DND-41 (cell line): ENCODE measurements at regions not wholly inside any gene's neighbourhood (a gene's known extent, or its start where the extent isn't known, plus 50 kb on each side); places are given as distances from the start of the nearest gene placed in this dataset.
"Not testable (repeated sequence)": the region's sequence is repeated elsewhere in the genome, so short reads cannot be mapped to it uniquely, and the experiment has no call there.

Experiments
- ATAC-seq: fragments of 200-7000 bp; cut with Tn5 transposase; 3 replicates; pipeline ENCODE4 v1.9.1; 2021; ENCODE audit warnings: low read depth; ENCODE audit not compliant: insufficient read depth
- DNase-seq: peaks from one replicate; pipeline ENCODE4 v3.0.0-alpha.2; 2020
- H2AFZ ChIP-seq: 2 replicates; pipeline ENCODE4 v1.6.0; 2012; ENCODE audit warnings: low read depth, low read length
- H3K27ac ChIP-seq: 2 replicates; pipeline ENCODE4 v1.5.1; 2012; ENCODE audit warnings: low read length, inconsistent platforms
- H3K27me3 ChIP-seq: fragments of 200-600 bp; sonication (generic); 2 replicates; pipeline ENCODE4 v1.6.0; 2012; ENCODE audit warnings: low read length, mild to moderate bottlenecking, inconsistent platforms; ENCODE audit not compliant: insufficient read depth, poor library complexity
- H3K36me3 ChIP-seq: 2 replicates; pipeline ENCODE4 v1.5.1; 2012; ENCODE audit warnings: low read length, inconsistent platforms; ENCODE audit not compliant: insufficient read depth
- H3K4me1 ChIP-seq: 2 replicates; pipeline ENCODE4 v1.5.1; 2012; ENCODE audit warnings: mild to moderate bottlenecking, low read length; ENCODE audit not compliant: insufficient read depth
- H3K4me2 ChIP-seq: 2 replicates; pipeline ENCODE4 v1.6.0; 2012; ENCODE audit warnings: mild to moderate bottlenecking, moderate library complexity, low read length, inconsistent platforms; ENCODE audit not compliant: insufficient read depth
- H3K4me3 ChIP-seq, 2 experiments: fragments of 200-600 bp in 1 of 2; shearing (Covaris generic) in 1 of 2; 2 replicates each; pipeline ENCODE4 v1.5.1; 2012 to 2016; ENCODE audit warnings: inconsistent platforms in 2 of 2, low read length in 2 of 2, mild to moderate bottlenecking in 2 of 2, low read depth in 1 of 2, moderate library complexity in 1 of 2
- H3K79me2 ChIP-seq: 2 replicates; pipeline ENCODE4 v1.6.0; 2012; ENCODE audit warnings: low read length, inconsistent platforms; ENCODE audit not compliant: insufficient read depth
- H3K9ac ChIP-seq: 2 replicates; pipeline ENCODE4 v1.6.0; 2012; ENCODE audit warnings: low read depth, mild to moderate bottlenecking, inconsistent platforms, low read length, moderate library complexity
- H3K9me3 ChIP-seq: 2 replicates; pipeline ENCODE4 v1.5.1; 2012; ENCODE audit warnings: low read length, moderate library complexity, mild to moderate bottlenecking, inconsistent platforms; ENCODE audit not compliant: insufficient read depth, severe bottlenecking
- H4K20me1 ChIP-seq: 2 replicates; pipeline ENCODE4 v1.6.0; 2012; ENCODE audit warnings: low read length; ENCODE audit not compliant: insufficient read depth
- EZH2 ChIP-seq: IDR thresholded peaks from 3 replicates; pipeline ENCODE4 v1.6.1; 2012; ENCODE audit warnings: borderline replicate concordance, low read depth, mild to moderate bottlenecking, moderate library complexity, low read length, inconsistent platforms; ENCODE audit not compliant: severe bottlenecking
- TF ChIP-seq, protein P1 (sequence below): IDR thresholded peaks from 2 replicates; pipeline ENCODE4 v1.5.1; 2012; ENCODE audit warnings: borderline replicate concordance, low read length, moderate library complexity, mild to moderate bottlenecking; ENCODE audit not compliant: poor library complexity, severe bottlenecking; ENCODE audit errors: extremely low read depth

DNA sequence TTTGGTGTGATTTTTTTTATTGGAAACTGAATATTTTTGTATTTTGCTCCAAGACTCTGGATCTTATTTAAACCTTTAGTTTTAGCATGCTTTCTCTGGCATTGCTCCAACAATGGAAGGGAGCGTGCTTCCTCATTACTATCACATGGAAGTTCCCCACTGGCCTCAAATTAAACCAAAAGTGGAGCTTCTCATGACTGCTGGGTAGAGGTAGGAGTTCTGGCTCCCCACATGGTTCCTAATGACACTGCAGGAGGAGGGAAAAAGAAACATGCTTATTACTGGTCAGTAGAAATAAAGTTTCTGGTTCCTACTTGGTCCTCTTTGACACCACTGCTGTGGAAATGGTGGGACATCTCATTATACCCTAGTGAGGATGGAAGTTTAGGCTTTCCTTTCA lies 310.5 kb downstream of the PTGER3 start:
- no peak overlapping the region for H2AFZ ChIP-seq
- H3K4me3 ChIP-seq: no peak overlapping the region
- H3K4me1 ChIP-seq: no peaks in the 10 kb centered on the region
- no peak overlapping the region for H3K9ac ChIP-seq
- H3K27ac ChIP-seq: no peak overlapping the region
- DNase-seq (no peak), ATAC-seq (no peak)
- no peaks in the 10 kb centered on the region for H3K36me3 ChIP-seq
- no peak for TF ChIP-seq EZH2
- TF ChIP-seq, protein P1, sequence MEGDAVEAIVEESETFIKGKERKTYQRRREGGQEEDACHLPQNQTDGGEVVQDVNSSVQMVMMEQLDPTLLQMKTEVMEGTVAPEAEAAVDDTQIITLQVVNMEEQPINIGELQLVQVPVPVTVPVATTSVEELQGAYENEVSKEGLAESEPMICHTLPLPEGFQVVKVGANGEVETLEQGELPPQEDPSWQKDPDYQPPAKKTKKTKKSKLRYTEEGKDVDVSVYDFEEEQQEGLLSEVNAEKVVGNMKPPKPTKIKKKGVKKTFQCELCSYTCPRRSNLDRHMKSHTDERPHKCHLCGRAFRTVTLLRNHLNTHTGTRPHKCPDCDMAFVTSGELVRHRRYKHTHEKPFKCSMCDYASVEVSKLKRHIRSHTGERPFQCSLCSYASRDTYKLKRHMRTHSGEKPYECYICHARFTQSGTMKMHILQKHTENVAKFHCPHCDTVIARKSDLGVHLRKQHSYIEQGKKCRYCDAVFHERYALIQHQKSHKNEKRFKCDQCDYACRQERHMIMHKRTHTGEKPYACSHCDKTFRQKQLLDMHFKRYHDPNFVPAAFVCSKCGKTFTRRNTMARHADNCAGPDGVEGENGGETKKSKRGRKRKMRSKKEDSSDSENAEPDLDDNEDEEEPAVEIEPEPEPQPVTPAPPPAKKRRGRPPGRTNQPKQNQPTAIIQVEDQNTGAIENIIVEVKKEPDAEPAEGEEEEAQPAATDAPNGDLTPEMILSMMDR: no peak
- no peaks in the 10 kb centered on the region for H3K79me2 ChIP-seq
- no peak overlapping the region for H3K4me2 ChIP-seq
- H3K9me3 ChIP-seq: peaks cover 2% of the 10 kb centered on the region
- H4K20me1 ChIP-seq: no peaks in the 10 kb centered on the region
- no peaks in the 10 kb centered on the region for H3K27me3 ChIP-seq

DNA sequence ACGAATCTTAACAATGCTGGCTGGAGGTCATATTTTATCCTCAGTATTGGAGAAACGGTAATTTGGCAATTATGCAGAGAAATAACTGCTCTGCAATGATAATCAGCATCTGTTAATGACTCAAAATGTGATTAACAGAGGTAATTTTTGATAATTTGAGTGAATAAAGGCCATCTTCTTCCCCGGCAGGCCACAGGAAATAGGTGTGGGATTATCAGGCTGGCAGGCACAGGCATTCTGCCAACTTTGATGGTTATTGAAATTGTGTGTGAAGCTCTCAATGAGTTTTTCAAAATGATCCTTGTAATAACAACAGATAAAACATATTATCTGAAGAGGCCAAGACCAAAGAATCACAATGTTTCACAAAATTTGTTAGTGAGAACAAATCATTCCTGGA lies 309.0 kb downstream of the PTGER3 start:
- no peaks in the 10 kb centered on the region for H3K27me3 ChIP-seq
- TF ChIP-seq, protein P1: no peak
- no peak for TF ChIP-seq EZH2
- H3K9ac ChIP-seq: no peak overlapping the region
- no peak overlapping the region for H2AFZ ChIP-seq
- peaks cover 2% of the 10 kb centered on the region for H3K9me3 ChIP-seq
- H3K4me3 ChIP-seq: no peak overlapping the region
- ATAC-seq (no peak), DNase-seq (no peak)
- no peak overlapping the region for H3K27ac ChIP-seq
- H3K4me1 ChIP-seq: no peaks in the 10 kb centered on the region
- H3K36me3 ChIP-seq: no peaks in the 10 kb centered on the region
- no peaks in the 10 kb centered on the region for H3K79me2 ChIP-seq
- H4K20me1 ChIP-seq: no peaks in the 10 kb centered on the region
- no peak overlapping the region for H3K4me2 ChIP-seq

DNA sequence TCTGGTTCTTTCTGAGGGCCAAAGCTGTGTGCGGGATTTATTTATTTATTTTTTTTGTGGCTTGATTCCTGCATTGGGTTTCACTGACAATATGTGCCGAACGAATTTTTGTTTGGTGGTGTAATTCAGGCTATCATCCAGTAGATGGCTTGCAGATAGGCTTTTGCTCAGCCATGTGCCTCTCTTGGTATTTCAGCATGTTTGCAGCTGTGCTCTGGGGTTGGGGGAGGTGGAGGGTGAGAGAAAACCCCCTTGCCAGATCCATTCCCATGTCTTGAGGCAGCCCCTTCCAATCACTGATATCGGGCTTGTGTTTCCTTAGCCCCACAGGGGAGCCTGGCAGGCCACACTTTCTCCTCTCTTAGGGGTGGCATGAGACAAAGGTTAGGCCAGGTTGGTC lies 302.4 kb downstream of the PTGER3 start:
- Histone ChIP-seq H3K27me3 (no peaks in the 10 kb centered on the region), H3K36me3 (no peaks in the 10 kb centered on the region), H2AFZ (no peak overlapping the region), H3K4me2 (no peak overlapping the region), H4K20me1 (no peaks in the 10 kb centered on the region), H3K9ac (no peak overlapping the region), H3K4me3 (no peak overlapping the region), H3K79me2 (no peaks in the 10 kb centered on the region), H3K9me3 (peaks cover 2% of the 10 kb centered on the region), H3K27ac (no peak overlapping the region), H3K4me1 (no peaks in the 10 kb centered on the region)
- no peak for TF ChIP-seq EZH2
- TF ChIP-seq, protein P1: peak; percentile 54
- ATAC-seq (peak; percentile 42; the same call in 1 of the 3 replicates), DNase-seq (no peak)

DNA sequence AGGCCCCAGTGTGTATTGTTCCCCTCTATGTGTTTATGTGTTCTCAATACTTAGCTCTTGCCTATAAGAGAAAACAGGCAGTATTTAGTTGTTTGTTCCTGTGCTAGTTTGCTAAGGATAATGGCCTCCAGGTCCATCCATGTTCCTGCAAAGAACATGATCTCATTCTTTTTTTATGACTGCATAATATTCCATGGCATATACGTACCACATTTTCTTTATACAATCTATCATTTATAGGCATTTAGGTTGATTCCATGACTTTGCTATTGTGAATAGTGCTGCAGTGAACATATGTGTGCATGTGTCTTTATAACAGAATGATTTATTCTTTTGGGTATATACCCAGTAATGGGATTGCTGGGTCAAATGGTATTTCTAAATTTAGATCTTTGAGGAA lies 301.6 kb downstream of the PTGER3 start:
- H3K79me2 ChIP-seq, H3K9ac ChIP-seq, H3K27me3 ChIP-seq, H3K4me2 ChIP-seq, H3K36me3 ChIP-seq, H4K20me1 ChIP-seq, DNase-seq, H3K9me3 ChIP-seq, H3K27ac ChIP-seq, H3K4me3 ChIP-seq, H3K4me1 ChIP-seq, ATAC-seq, H2AFZ ChIP-seq: not testable (repeated sequence)

DNA sequence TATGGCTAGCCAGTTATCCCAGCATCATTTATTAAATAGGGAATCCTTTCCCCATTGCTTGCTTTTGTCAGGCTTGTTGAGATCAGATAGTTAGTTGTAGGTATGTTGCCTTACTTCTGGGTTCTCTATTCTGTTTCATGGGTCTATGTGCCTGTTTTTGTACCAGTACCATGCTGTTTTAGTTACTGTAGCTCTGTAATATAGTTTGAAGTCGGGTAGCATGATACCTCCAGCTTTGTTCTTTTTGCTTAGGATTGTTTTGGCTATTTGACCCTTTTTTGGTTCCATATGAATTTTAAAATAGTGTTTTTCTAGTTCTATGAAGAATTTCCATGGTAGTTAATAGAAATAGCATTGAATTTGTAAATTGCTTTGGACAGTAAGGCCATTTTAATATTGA lies 300.5 kb downstream of the PTGER3 start:
- not testable (repeated sequence) for H3K27me3 ChIP-seq, H3K4me3 ChIP-seq, H3K9me3 ChIP-seq, H2AFZ ChIP-seq, H3K27ac ChIP-seq, ATAC-seq, H4K20me1 ChIP-seq, H3K4me1 ChIP-seq, H3K36me3 ChIP-seq, H3K4me2 ChIP-seq, H3K79me2 ChIP-seq, H3K9ac ChIP-seq, DNase-seq

DNA sequence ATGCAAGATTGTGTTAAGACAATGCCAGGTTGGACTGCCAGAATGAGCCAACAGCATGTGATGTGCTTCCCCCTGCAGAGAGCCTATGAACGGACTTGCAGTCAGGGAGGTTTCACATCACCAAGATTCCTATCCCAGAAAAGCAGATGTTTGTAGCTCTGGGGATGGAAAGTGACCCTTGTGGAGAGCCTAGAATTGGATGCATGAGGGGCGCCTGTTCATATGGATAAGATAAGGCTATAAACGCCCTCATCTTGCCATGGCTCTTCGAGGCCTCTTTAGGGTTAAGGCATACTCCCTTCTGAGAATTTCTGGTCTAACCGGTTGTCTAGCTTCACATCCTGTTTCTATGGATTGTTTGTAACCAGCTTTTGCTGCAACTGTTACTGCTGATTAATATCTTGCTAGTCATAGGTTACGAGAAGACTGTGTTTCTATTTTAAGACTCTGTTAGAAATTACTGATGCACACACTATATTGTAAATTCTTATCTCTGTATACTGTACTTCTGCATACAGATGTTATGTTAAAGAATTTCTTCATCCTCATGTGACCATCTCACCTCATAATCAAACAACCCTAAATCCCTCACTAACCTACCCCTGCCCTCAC lies 295.8 kb downstream of the PTGER3 start:
- H3K36me3 ChIP-seq, H3K9me3 ChIP-seq, DNase-seq, H3K79me2 ChIP-seq, H3K9ac ChIP-seq, H3K4me2 ChIP-seq, ATAC-seq, H3K27ac ChIP-seq, H4K20me1 ChIP-seq, H3K4me3 ChIP-seq, H3K4me1 ChIP-seq, H2AFZ ChIP-seq, H3K27me3 ChIP-seq: not testable (repeated sequence)
